ENCODE measurements at regions not wholly inside any gene's neighbourhood (a gene's known extent, or its start where the extent isn't known, plus 50 kb on each side); places are given as distances from the start of the nearest gene placed in this dataset.

DNA sequence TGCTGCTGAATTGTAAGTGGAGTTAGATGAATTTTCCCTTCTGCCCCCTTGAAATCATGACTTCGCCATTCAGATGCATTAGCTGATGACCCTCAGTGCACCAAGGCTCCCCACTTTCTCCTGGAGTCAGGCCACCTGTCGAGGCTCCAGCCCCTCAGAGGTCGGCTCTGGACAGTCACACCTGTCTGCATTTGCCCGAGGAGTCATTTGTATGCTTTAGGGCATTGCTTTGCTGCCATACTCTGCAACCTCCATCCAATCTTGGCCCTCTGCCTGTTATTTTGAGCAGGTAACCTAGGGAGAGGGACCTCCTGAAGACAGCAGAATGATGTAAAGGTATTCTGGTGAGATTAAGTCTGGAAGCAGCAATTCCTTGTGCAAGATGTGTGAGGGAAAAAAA is 144.8 kb downstream of the MACROH2A1 start:
- TF ChIP-seq, protein P1, sequence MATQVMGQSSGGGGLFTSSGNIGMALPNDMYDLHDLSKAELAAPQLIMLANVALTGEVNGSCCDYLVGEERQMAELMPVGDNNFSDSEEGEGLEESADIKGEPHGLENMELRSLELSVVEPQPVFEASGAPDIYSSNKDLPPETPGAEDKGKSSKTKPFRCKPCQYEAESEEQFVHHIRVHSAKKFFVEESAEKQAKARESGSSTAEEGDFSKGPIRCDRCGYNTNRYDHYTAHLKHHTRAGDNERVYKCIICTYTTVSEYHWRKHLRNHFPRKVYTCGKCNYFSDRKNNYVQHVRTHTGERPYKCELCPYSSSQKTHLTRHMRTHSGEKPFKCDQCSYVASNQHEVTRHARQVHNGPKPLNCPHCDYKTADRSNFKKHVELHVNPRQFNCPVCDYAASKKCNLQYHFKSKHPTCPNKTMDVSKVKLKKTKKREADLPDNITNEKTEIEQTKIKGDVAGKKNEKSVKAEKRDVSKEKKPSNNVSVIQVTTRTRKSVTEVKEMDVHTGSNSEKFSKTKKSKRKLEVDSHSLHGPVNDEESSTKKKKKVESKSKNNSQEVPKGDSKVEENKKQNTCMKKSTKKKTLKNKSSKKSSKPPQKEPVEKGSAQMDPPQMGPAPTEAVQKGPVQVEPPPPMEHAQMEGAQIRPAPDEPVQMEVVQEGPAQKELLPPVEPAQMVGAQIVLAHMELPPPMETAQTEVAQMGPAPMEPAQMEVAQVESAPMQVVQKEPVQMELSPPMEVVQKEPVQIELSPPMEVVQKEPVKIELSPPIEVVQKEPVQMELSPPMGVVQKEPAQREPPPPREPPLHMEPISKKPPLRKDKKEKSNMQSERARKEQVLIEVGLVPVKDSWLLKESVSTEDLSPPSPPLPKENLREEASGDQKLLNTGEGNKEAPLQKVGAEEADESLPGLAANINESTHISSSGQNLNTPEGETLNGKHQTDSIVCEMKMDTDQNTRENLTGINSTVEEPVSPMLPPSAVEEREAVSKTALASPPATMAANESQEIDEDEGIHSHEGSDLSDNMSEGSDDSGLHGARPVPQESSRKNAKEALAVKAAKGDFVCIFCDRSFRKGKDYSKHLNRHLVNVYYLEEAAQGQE (IDR thresholded peaks at IDR 0.05; ENCODE audit: insufficient read depth in 1 of 2, low read depth in 2 of 2, low read length in 2 of 2) = no peak
- no peak for TF ChIP-seq POLR2AphosphoS5 (IDR thresholded peaks at IDR 0.05; ENCODE audit: low read depth, low read length)
